Uterus (tissue), 3 donors: ENCODE measurements at regions not wholly inside any gene's neighbourhood (a gene's known extent, or its start where the extent isn't known, plus 50 kb on each side); places are given as distances from the start of the nearest gene placed in this dataset.

Experiments
- DNase-seq, 2 donors: peaks; one replicate each; pipeline ENCODE4 v3.0.0-alpha.2; 2019 to 2020
- H3K27ac ChIP-seq, 2 donors: fragments of 200-600 bp; sonication (generic); 1 replicate in 1 of 2; 2 replicates in 1 of 2; pipeline ENCODE4 v1.5.1; 2016 to 2018
- H3K27me3 ChIP-seq, 2 donors: fragments of 200-600 bp; sonication (generic); one replicate each; pipeline ENCODE4 v1.5.1; 2018 to 2019; ENCODE audit warnings: control low read depth in 1 of 2
- H3K36me3 ChIP-seq, 2 donors: fragments of 200-600 bp; sonication (generic); one replicate each; pipeline ENCODE4 v1.5.1; 2019; ENCODE audit warnings: control low read depth in 1 of 2
- H3K4me1 ChIP-seq, 2 donors: fragments of 200-600 bp; sonication (generic); one replicate each; pipeline ENCODE4 v1.5.1; 2018 to 2019; ENCODE audit warnings: control low read depth in 1 of 2
- H3K4me3 ChIP-seq, 2 donors: fragments of 200-600 bp; sonication (generic); 1 replicate in 1 of 2; 2 replicates in 1 of 2; pipeline ENCODE4 v1.5.1; 2018 to 2019; ENCODE audit warnings: mild to moderate bottlenecking in 1 of 2
- H3K9me3 ChIP-seq, 2 donors: fragments of 200-600 bp; sonication (generic); one replicate each; pipeline ENCODE4 v1.5.1; 2019; ENCODE audit warnings: control low read depth in 1 of 2
- POLR2A ChIP-seq, 2 donors: fragments of 450-650 bp; IDR thresholded peaks; one replicate each; pipeline ENCODE4 v1.6.1; 2016; ENCODE audit warnings: antibody characterized with exemption in 2 of 2, mild to moderate bottlenecking in 1 of 2, moderate library complexity in 1 of 2
- intact Hi-C: fragments of 100-400 bp; cut with DNase I; formaldehyde crosslinking; loops from one replicate; pipeline ENCODE4 v1.15.1; 2023; ENCODE audit warnings: low total_unique reads
- TF ChIP-seq, protein P1 (sequence below), 4 experiments: fragments of 200-600 bp in 2 of 4; fragments of 450-650 bp in 2 of 4; sonication (generic) in 2 of 4; IDR thresholded peaks; one replicate each; pipeline ENCODE4 v1.5.1; 2016 to 2019; ENCODE audit warnings: antibody characterized with exemption in 4 of 4, mild to moderate bottlenecking in 2 of 4, moderate library complexity in 1 of 4
- donor health status: DM: yes; HTN: yes; CAD: no.

DNA sequence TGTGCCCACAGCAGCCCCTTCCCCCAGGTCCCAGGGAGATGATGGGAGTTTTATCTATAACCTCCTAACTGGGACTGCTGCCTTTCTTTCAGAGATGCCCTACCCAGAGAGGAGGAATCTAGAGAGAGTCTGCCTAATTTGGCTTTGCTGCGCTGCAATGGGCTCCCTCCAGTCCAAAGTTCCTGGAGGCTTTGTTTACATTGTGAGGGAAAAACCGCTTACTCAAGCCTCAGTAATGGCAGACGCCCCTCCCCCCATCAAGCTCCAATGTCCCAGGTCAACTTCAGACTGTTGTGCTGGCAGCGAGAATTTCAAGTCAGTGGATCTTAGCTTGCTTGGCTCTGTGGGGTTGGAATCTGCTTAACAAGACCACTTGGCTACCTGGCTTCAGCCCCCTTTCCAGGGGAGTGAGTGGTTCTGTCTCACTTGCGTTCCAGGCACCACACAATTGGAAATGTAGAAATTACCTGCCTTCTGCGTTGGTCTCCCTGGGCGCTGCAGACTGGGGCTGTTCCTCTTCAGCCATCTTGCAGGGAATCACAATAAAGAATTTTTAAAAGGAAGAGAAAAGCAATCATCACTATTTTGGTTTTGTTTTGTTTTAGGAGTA, 262.5 kb downstream of the FOXG1 start:
- Histone ChIP-seq H3K4me3 (no peak overlapping the region), H3K9me3 (no peaks in the 10 kb centered on the region), H3K27ac (no peak overlapping the region), H3K27me3 (no peaks in the 10 kb centered on the region), H3K4me1 (no peaks in the 10 kb centered on the region), H3K36me3 (no peaks in the 10 kb centered on the region)
- no peak for TF ChIP-seq POLR2A (IDR thresholded peaks at IDR 0.05)
- intact Hi-C loops = no loop called here
- DNase-seq = no peak

DNA sequence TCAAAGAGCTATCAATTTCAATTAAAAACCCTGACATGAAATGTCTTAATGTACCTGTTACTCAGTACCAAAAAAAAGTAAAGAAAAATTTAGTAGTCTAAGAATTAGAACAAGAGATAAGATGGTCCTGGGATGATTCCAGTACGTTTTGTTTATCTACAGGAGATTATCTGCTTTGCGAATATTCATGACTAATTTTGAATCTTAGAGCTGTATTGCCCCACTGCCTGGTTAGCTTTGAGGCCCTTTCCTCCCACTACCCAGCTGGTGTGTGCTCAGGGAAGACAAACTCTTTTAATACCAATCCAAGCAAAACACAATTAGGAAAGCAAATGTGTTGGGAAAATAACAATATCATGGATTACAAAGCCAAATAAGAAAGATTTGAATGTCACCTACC, 263.5 kb downstream of the FOXG1 start:
- DNase-seq = no peak
- Histone ChIP-seq H3K4me1 (no peaks in the 10 kb centered on the region), H3K27ac (no peak overlapping the region), H3K27me3 (no peaks in the 10 kb centered on the region), H3K4me3 (no peak overlapping the region), H3K9me3 (no peaks in the 10 kb centered on the region), H3K36me3 (no peaks in the 10 kb centered on the region)
- TF ChIP-seq, protein P1, sequence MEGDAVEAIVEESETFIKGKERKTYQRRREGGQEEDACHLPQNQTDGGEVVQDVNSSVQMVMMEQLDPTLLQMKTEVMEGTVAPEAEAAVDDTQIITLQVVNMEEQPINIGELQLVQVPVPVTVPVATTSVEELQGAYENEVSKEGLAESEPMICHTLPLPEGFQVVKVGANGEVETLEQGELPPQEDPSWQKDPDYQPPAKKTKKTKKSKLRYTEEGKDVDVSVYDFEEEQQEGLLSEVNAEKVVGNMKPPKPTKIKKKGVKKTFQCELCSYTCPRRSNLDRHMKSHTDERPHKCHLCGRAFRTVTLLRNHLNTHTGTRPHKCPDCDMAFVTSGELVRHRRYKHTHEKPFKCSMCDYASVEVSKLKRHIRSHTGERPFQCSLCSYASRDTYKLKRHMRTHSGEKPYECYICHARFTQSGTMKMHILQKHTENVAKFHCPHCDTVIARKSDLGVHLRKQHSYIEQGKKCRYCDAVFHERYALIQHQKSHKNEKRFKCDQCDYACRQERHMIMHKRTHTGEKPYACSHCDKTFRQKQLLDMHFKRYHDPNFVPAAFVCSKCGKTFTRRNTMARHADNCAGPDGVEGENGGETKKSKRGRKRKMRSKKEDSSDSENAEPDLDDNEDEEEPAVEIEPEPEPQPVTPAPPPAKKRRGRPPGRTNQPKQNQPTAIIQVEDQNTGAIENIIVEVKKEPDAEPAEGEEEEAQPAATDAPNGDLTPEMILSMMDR (IDR thresholded peaks at IDR 0.05) = no peak
- no peak for TF ChIP-seq POLR2A (IDR thresholded peaks at IDR 0.05)
- intact Hi-C loops = no loop called here

DNA sequence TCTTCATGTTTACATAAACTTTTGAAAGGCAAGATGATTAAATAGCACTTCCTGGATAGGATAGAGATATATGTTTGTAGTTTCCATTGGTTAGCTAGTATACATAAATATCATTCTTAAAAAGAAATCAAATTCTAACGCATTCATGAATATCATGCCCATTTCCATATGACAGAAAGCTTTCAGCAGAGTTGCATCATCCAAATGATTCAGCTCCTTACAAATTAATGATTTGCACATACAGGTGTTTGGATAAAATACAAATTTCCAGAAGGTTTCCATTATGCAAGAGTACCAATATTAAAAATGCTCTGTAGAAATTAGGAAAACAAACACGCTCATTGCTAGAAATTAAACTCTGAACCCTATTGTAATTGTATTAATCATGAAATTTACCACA, 264.4 kb downstream of the FOXG1 start:
- Histone ChIP-seq H3K4me1 (no peaks in the 10 kb centered on the region), H3K27me3 (no peaks in the 10 kb centered on the region), H3K36me3 (no peaks in the 10 kb centered on the region), H3K9me3 (no peaks in the 10 kb centered on the region), H3K4me3 (no peak overlapping the region), H3K27ac (no peak overlapping the region)
- intact Hi-C loops = no loop called here
- no peak for DNase-seq
- TF ChIP-seq, protein P1 (IDR thresholded peaks at IDR 0.05) = no peak
- TF ChIP-seq POLR2A (IDR thresholded peaks at IDR 0.05) = no peak

DNA sequence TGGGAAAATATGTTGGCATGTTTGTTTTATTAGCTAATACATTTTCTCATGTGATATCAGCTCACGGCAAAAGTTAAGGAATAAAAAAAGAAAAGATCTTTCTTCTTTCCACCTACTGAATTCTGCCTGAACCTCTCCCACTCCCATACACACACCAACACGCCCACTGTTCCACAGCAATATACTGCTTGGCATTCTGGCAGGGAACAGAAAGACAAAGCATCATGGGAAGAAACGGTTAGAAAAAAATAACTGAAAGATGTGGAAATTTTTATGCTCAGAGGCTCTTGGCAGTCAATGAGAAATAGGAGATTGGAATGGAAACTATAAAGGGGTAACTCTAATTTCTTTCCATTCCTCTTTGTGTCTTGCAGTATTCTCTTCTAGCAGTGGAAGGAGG, 268.5 kb downstream of the FOXG1 start:
- Histone ChIP-seq H3K9me3 (no peaks in the 10 kb centered on the region), H3K4me1 (no peaks in the 10 kb centered on the region), H3K4me3 (no peak overlapping the region), H3K36me3 (no peaks in the 10 kb centered on the region), H3K27ac (no peak overlapping the region), H3K27me3 (no peaks in the 10 kb centered on the region)
- intact Hi-C loops = no loop called here
- TF ChIP-seq, protein P1 (IDR thresholded peaks at IDR 0.05) = no peak
- no peak for TF ChIP-seq POLR2A (IDR thresholded peaks at IDR 0.05)
- DNase-seq = no peak

DNA sequence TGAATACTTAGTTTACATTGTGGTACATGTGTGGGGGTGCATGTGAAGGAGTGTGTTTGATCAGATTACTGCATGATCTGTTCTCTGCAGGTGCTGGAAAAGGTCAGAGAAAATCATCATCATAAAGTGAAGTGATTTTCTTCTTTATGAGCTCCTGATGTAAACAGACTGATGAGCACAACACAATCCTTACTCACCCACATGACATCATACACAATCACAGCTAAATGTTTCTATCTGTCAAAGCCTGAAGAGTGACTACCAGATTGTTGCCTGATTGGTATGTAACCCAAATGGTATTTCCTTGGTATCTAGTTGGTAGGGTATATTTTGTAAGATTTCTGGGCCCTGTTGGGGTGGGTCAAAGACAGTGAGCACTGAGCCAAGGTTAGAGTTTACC, 270.8 kb downstream of the FOXG1 start:
- H3K36me3 ChIP-seq = no peaks in the 10 kb centered on the region

More for the DNA sequence above, 270.8 kb downstream of the FOXG1 start:
- no peaks in the 10 kb centered on the region for H3K9me3 ChIP-seq
- TF ChIP-seq, protein P1 (IDR thresholded peaks at IDR 0.05) = no peak
- no peak for TF ChIP-seq POLR2A (IDR thresholded peaks at IDR 0.05)
- DNase-seq = no peak
- no peaks in the 10 kb centered on the region for H3K4me1 ChIP-seq
- H3K4me3 ChIP-seq = no peak overlapping the region
- intact Hi-C loops = no loop called here
- no peak overlapping the region for H3K27ac ChIP-seq
- H3K27me3 ChIP-seq = no peaks in the 10 kb centered on the region
